ENCODE measurements at regions not wholly inside any gene's neighbourhood (a gene's known extent, or its start where the extent isn't known, plus 50 kb on each side); places are given as distances from the start of the nearest gene placed in this dataset.

DNA sequence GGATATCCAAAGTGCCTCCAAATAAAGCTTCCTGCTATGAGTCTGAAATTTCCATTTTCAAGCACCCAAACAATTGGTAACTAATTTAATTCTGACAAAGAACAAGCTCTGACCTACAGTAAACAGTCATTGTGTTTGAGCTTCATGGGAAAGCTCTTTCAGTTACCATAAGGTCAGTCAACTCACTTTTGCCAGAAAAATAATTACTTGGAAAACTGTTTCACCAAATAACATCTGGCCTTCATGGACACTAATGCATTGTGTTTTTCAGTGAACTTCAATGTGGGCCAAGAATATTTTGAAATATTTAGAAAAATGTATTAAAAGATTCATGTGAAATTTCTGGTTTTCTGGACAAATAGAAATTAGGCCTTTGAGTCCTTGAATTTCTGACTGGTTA lies 369.9 kb downstream of the GALR1 start:
- Histone ChIP-seq H3K36me3 (ENCODE audit: insufficient read depth, low read length, poor library complexity, severe bottlenecking) (no peaks in the 10 kb centered on the region), H3K4me1 (ENCODE audit: insufficient read depth, low read length, poor library complexity, severe bottlenecking) (no peaks in the 10 kb centered on the region), H3K27ac (ENCODE audit: low read depth, low read length, poor library complexity, severe bottlenecking) (no peak overlapping the region), H3K9me3 (ENCODE audit: low read depth, low read length, poor library complexity, severe bottlenecking) (peaks cover 34% of the 10 kb centered on the region), H3K4me3 (ENCODE audit: low read depth, low read length, poor library complexity, severe bottlenecking) (no peak overlapping the region), H3K27me3 (replicated peaks; ENCODE audit: insufficient read depth, low read depth, low read length, poor library complexity) (no peaks in the 10 kb centered on the region)
- ChIA-PET CTCF (no interaction called here), POLR2A (ENCODE audit: low non-redundant PET) (no interaction called here)
- no TSS peak for BruUV-seq (replicated peaks)
- DNase-seq (ENCODE audit: low spot score) = no peak
- intact Hi-C loops (cut with micrococcal nuclease; ENCODE audit: unreplicated experiment) = no loop called here
- no peak for TF ChIP-seq EZH2 (IDR thresholded peaks at IDR 0.05; ENCODE audit: borderline replicate concordance, low read depth, low read length, poor library complexity, severe bottlenecking)
- TF ChIP-seq, protein P1, sequence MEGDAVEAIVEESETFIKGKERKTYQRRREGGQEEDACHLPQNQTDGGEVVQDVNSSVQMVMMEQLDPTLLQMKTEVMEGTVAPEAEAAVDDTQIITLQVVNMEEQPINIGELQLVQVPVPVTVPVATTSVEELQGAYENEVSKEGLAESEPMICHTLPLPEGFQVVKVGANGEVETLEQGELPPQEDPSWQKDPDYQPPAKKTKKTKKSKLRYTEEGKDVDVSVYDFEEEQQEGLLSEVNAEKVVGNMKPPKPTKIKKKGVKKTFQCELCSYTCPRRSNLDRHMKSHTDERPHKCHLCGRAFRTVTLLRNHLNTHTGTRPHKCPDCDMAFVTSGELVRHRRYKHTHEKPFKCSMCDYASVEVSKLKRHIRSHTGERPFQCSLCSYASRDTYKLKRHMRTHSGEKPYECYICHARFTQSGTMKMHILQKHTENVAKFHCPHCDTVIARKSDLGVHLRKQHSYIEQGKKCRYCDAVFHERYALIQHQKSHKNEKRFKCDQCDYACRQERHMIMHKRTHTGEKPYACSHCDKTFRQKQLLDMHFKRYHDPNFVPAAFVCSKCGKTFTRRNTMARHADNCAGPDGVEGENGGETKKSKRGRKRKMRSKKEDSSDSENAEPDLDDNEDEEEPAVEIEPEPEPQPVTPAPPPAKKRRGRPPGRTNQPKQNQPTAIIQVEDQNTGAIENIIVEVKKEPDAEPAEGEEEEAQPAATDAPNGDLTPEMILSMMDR (conservative IDR thresholded peaks at IDR 0.05; ENCODE audit: low read depth, low read length) = no peak

DNA sequence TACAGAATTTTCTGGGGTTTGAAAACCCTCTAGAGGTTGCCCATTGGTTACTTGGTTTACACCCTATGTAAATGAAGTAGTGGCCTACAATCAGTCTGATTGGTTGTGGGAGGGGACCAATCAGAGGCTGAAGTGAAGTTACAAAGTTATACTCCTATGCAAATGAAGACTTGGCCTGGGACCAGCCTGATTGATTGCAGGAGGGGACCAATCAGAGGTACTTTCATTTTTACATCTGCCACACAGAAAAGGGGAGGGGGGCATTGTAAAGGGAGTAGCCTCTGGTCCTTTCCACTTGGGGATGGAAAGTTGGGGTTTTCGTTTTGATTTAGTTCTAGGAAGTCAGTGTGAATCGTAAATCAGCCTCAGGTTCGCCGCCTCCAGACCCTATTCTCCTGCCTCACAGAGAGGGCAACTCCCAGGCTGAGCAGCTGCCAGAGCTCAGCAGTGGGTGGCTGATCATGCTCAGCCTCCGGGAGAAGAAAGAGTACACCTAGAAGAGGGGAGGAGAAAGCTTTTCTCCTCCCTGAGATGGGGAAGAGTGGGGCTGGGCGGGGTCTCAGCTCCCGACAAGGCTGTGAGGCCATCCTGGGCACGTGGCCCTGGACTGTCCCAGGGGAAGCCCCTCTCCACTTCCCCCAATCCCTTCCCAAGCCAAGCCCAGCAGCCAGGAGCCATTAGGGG lies 372.5 kb downstream of the GALR1 start:
- ChIA-PET POLR2A (ENCODE audit: low non-redundant PET) (no interaction called here), CTCF (no interaction called here)
- Histone ChIP-seq H3K27ac (ENCODE audit: low read depth, low read length, poor library complexity, severe bottlenecking) (no peak overlapping the region), H3K27me3 (replicated peaks; ENCODE audit: insufficient read depth, low read depth, low read length, poor library complexity) (no peaks in the 10 kb centered on the region), H3K4me3 (ENCODE audit: low read depth, low read length, poor library complexity, severe bottlenecking) (no peak overlapping the region), H3K36me3 (ENCODE audit: insufficient read depth, low read length, poor library complexity, severe bottlenecking) (no peaks in the 10 kb centered on the region), H3K9me3 (ENCODE audit: low read depth, low read length, poor library complexity, severe bottlenecking) (peaks cover 26% of the 10 kb centered on the region), H3K4me1 (ENCODE audit: insufficient read depth, low read length, poor library complexity, severe bottlenecking) (no peaks in the 10 kb centered on the region)
- intact Hi-C loops (cut with micrococcal nuclease; ENCODE audit: unreplicated experiment) = no loop called here
- TF ChIP-seq, protein P1 (conservative IDR thresholded peaks at IDR 0.05; ENCODE audit: low read depth, low read length) = no peak
- TF ChIP-seq EZH2 (IDR thresholded peaks at IDR 0.05; ENCODE audit: borderline replicate concordance, low read depth, low read length, poor library complexity, severe bottlenecking) = no peak
- no TSS peak for BruUV-seq (replicated peaks)
- no peak for DNase-seq (ENCODE audit: low spot score)

DNA sequence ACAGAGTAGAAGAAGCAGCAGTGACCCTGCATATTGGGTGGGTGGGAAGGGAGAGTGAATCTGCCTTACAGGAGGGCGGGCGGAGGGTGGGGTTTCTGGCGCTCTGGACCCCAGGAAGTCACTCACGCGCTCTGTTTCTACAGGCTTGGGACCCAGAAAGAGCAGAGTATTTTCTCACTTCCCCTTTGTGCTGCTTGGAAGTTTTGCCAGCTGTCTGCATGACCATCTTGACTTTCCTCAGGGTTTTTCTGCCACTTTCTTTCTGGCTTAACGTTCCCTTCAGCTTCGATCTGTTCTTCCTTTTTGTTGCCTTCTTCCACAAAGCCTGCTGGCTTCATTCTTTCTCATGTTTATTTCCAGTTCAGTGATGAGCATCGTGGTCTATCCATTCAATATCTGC lies 383.1 kb downstream of the GALR1 start:
- CTCF ChIA-PET = no interaction called here
- Histone ChIP-seq H3K4me3 (ENCODE audit: low read depth, low read length, poor library complexity, severe bottlenecking) (no peak overlapping the region), H3K27me3 (replicated peaks; ENCODE audit: insufficient read depth, low read depth, low read length, poor library complexity) (no peaks in the 10 kb centered on the region), H3K36me3 (ENCODE audit: insufficient read depth, low read length, poor library complexity, severe bottlenecking) (no peaks in the 10 kb centered on the region), H3K4me1 (ENCODE audit: insufficient read depth, low read length, poor library complexity, severe bottlenecking) (no peaks in the 10 kb centered on the region), H3K27ac (ENCODE audit: low read depth, low read length, poor library complexity, severe bottlenecking) (no peak overlapping the region), H3K9me3 (ENCODE audit: low read depth, low read length, poor library complexity, severe bottlenecking) (peaks cover 19% of the 10 kb centered on the region)
- intact Hi-C loops (cut with micrococcal nuclease; ENCODE audit: unreplicated experiment) = no loop called here
- BruUV-seq (replicated peaks) = no TSS peak
- TF ChIP-seq, protein P1 (conservative IDR thresholded peaks at IDR 0.05; ENCODE audit: low read depth, low read length) = no peak
- no peak for TF ChIP-seq EZH2 (IDR thresholded peaks at IDR 0.05; ENCODE audit: borderline replicate concordance, low read depth, low read length, poor library complexity, severe bottlenecking)
- POLR2A ChIA-PET (ENCODE audit: low non-redundant PET) = no interaction called here
- DNase-seq (ENCODE audit: low spot score) = no peak
